GM12875 (cell line): ENCODE measurements at regions not wholly inside any gene's neighbourhood (a gene's known extent, or its start where the extent isn't known, plus 50 kb on each side); places are given as distances from the start of the nearest gene placed in this dataset.

Experiments used
- H3K4me3 ChIP-seq: one replicate; pipeline ENCODE4 v1.5.1; 2011; ENCODE audit warnings: low read depth, low read length, control low read depth
- TF ChIP-seq, protein P1 (sequence below): IDR thresholded peaks from 2 replicates; pipeline ENCODE4 v1.5.1; 2011; ENCODE audit warnings: low read depth, mild to moderate bottlenecking, control low read depth, inconsistent platforms, low read length, moderate library complexity, borderline replicate concordance; ENCODE audit not compliant: insufficient read depth

DNA sequence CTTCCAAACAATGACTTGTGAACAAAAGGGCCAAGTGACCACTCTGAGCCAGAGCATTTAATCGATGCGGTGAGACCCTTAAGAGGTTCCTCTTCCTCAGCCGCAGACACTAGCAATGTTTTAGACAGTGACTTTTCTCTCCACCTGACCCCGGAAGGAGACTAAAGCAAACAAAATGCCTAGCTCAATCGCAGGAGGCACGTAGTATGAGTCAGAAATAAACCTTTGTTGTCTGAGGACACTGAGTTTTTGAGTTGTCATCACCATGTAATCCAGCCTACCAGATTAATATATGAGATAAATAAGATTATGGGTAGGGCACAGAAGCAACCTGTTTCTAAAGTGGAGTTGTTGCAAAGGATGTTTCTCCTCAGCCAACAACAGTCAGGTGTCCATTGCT, 326.2 kb upstream of the DUSP10 start:
- TF ChIP-seq, protein P1, sequence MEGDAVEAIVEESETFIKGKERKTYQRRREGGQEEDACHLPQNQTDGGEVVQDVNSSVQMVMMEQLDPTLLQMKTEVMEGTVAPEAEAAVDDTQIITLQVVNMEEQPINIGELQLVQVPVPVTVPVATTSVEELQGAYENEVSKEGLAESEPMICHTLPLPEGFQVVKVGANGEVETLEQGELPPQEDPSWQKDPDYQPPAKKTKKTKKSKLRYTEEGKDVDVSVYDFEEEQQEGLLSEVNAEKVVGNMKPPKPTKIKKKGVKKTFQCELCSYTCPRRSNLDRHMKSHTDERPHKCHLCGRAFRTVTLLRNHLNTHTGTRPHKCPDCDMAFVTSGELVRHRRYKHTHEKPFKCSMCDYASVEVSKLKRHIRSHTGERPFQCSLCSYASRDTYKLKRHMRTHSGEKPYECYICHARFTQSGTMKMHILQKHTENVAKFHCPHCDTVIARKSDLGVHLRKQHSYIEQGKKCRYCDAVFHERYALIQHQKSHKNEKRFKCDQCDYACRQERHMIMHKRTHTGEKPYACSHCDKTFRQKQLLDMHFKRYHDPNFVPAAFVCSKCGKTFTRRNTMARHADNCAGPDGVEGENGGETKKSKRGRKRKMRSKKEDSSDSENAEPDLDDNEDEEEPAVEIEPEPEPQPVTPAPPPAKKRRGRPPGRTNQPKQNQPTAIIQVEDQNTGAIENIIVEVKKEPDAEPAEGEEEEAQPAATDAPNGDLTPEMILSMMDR: no peak
- no peak overlapping the region for H3K4me3 ChIP-seq

DNA sequence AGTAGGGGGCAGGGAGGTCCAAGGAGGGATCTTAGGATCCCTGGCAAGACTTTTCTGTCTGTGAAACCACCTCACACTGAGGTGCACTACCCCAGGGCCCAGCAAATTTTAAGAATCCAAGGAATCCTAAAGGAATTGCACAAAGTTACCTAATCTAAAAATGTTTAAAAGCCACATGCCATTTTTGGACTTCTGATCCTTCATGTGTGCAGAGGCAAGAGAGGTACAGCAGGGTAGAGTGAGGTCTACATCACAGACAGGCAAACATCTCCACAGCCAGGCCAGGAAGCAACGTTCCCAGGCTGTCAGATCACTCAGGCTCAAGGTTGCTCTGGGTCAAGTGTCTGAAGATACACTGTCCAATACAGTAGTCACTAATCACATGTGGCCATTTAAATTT, 324.6 kb upstream of the DUSP10 start:
- no peak overlapping the region for H3K4me3 ChIP-seq

GRCh38 chr1:222065234-222065633, 323.3 kb upstream of the DUSP10 start:
- TF ChIP-seq, protein P1: no peak
- H3K4me3 ChIP-seq: no peak overlapping the region

More for the DNA sequence above, 324.6 kb upstream of the DUSP10 start:
- TF ChIP-seq, protein P1: no peak

- TF ChIP-seq, protein P1: no peak
Measured at GRCh38 chr1:222064388-222065211, 322.7 kb upstream of the DUSP10 start.

GRCh38 chr1:222062640-222063039, 320.8 kb upstream of the DUSP10 start:
- TF ChIP-seq, protein P1: no peak
- no peak overlapping the region for H3K4me3 ChIP-seq

More at GRCh38 chr1:222064388-222065211, 322.7 kb upstream of the DUSP10 start:
- no peak overlapping the region for H3K4me3 ChIP-seq

GRCh38 chr1:222061711-222062359, 319.9 kb upstream of the DUSP10 start:
- TF ChIP-seq, protein P1: no peak
- no peak overlapping the region for H3K4me3 ChIP-seq
